Activated T-cell treated with anti-CD3 and anti-CD28 coated beads, Interleukin-2, amount 50 U/mL, for 48 hours (primary cell): ENCODE measurements at regions not wholly inside any gene's neighbourhood (a gene's known extent, or its start where the extent isn't known, plus 50 kb on each side); places are given as distances from the start of the nearest gene placed in this dataset.

ENCODE experiments used
- DNase-seq, 2 experiments: peaks; one replicate each; pipeline ENCODE4 v3.0.0-alpha.2; 2020

GRCh38 chr16:35171106-35171505 lies 1711.7 kb downstream of the TP53TG3F start:
- no peak for DNase-seq

- DNase-seq: no peak
Measured at GRCh38 chr16:35173295-35173694, 1713.9 kb downstream of the TP53TG3F start.

- DNase-seq: no peak
Measured at GRCh38 chr16:35174016-35174415, 1714.6 kb downstream of the TP53TG3F start.

- no peak for DNase-seq
Measured at GRCh38 chr16:35176449-35176848, 1717.0 kb downstream of the TP53TG3F start.

GRCh38 chr16:35177851-35178250 lies 1718.4 kb downstream of the TP53TG3F start:
- no peak for DNase-seq

GRCh38 chr16:35180970-35181369 lies 1721.6 kb downstream of the TP53TG3F start:
- DNase-seq: no peak

- DNase-seq: no peak
Measured at GRCh38 chr16:35181422-35182030, 1722.1 kb downstream of the TP53TG3F start.

- no peak for DNase-seq
Measured at GRCh38 chr16:35182043-35182677, 1722.7 kb downstream of the TP53TG3F start.

- no peak for DNase-seq
Measured at GRCh38 chr16:35182943-35183550, 1723.6 kb downstream of the TP53TG3F start.

- no peak for DNase-seq
Measured at GRCh38 chr16:35184356-35184870, 1725.0 kb downstream of the TP53TG3F start.

GRCh38 chr16:35185366-35186044 lies 1726.1 kb downstream of the TP53TG3F start:
- DNase-seq: no peak

- no peak for DNase-seq
Measured at GRCh38 chr16:35186045-35186759, 1726.8 kb downstream of the TP53TG3F start.

GRCh38 chr16:35187665-35188225 lies 1728.3 kb downstream of the TP53TG3F start:
- DNase-seq: no peak

GRCh38 chr16:35188288-35189155 lies 1729.1 kb downstream of the TP53TG3F start:
- DNase-seq: peak in 1 of 2 experiments; percentile 17

GRCh38 chr16:35192993-35193392 lies 1733.6 kb downstream of the TP53TG3F start:
- no peak for DNase-seq

- no peak for DNase-seq
Measured at GRCh38 chr16:35193956-35194355, 1734.5 kb downstream of the TP53TG3F start.

GRCh38 chr16:35194681-35195080 lies 1735.3 kb downstream of the TP53TG3F start:
- DNase-seq: no peak

- no peak for DNase-seq
Measured at GRCh38 chr16:35195173-35195863, 1735.9 kb downstream of the TP53TG3F start.

- no peak for DNase-seq
Measured at GRCh38 chr16:35195864-35196216, 1736.4 kb downstream of the TP53TG3F start.

- no peak for DNase-seq
Measured at GRCh38 chr16:35196313-35196712, 1736.9 kb downstream of the TP53TG3F start.

- DNase-seq: no peak
Measured at GRCh38 chr16:35197656-35198055, 1738.2 kb downstream of the TP53TG3F start.
